Activated B cell treated with CpG ODN at 0.5 μM for 24 hours (primary cell): ENCODE measurements at regions not wholly inside any gene's neighbourhood (a gene's known extent, or its start where the extent isn't known, plus 50 kb on each side); places are given as distances from the start of the nearest gene placed in this dataset.
"Not testable (repeated sequence)": the region's sequence is repeated elsewhere in the genome, so short reads cannot be mapped to it uniquely, and the experiment has no call there.

Experiments used
- ATAC-seq: fragments of 200-7000 bp; cut with Tn5 transposase; one replicate; pipeline ENCODE4 v1.10.0; 2021; ENCODE audit warnings: low read depth, mild to moderate bottlenecking, moderate library complexity
- CTCF ChIA-PET: fragments of 350-600 bp; sonication (Branson Sonifier 250); formaldehyde crosslinking; loops from one replicate; lab custom pipeline; 2021; ENCODE audit warnings: antibody characterized with exemption; lab: Charles Lee
- POLR2A ChIA-PET: fragments of 350-600 bp; sonication (Branson Sonifier 250); formaldehyde crosslinking; loops from one replicate; lab custom pipeline; 2021; ENCODE audit warnings: antibody characterized with exemption; lab: Charles Lee
- DNase-seq: peaks from one replicate; pipeline ENCODE4 v3.0.0; 2022
- H3K27ac Mint-ChIP-seq: one replicate; pipeline ENCODE4 v1.8.0; 2020; ENCODE audit warnings: mixed read lengths
- H3K27me3 Mint-ChIP-seq: one replicate; pipeline ENCODE4 v1.8.0; 2021; ENCODE audit warnings: mixed read lengths
- H3K36me3 Mint-ChIP-seq: one replicate; pipeline ENCODE4 v1.8.0; 2021; ENCODE audit warnings: low read depth, mixed read lengths
- H3K4me1 Mint-ChIP-seq: one replicate; pipeline ENCODE4 v1.8.0; 2021; ENCODE audit warnings: mixed read lengths
- H3K4me3 Mint-ChIP-seq: one replicate; pipeline ENCODE4 v1.8.0; 2020; ENCODE audit warnings: mild to moderate bottlenecking, mixed read lengths
- H3K9me3 Mint-ChIP-seq: one replicate; pipeline ENCODE4 v1.8.0; 2020; ENCODE audit warnings: mixed read lengths
- CTCF ChIP-seq: fragments of 200-600 bp; IDR thresholded peaks from one replicate; pipeline ENCODE4 v1.8.0; 2022; ENCODE audit warnings: antibody characterized with exemption, mild to moderate bottlenecking
- intact Hi-C: fragments of 100-400 bp; cut with micrococcal nuclease; formaldehyde crosslinking; loops from one replicate; pipeline ENCODE4 v1.15.1; 2024

- DNase-seq: no peak
- Mint-ChIP-seq H3K4me3 (no peak overlapping the region), H3K4me1 (no peaks in the 10 kb centered on the region), H3K27me3 (no peaks in the 10 kb centered on the region), H3K36me3 (no peaks in the 10 kb centered on the region), H3K9me3 (peaks cover 10% of the 10 kb centered on the region), H3K27ac (no peak overlapping the region)
- no peak for TF ChIP-seq CTCF
- ChIA-PET POLR2A (no interaction called here), CTCF (no interaction called here)
- intact Hi-C loops: no loop called here
- no peak for ATAC-seq
Measured at GRCh38 chr12:59344224-59344623, 251.6 kb upstream of the SLC16A7 start.

- Mint-ChIP-seq H3K4me1 (no peaks in the 10 kb centered on the region), H3K4me3 (no peak overlapping the region), H3K27ac (no peak overlapping the region), H3K27me3 (no peaks in the 10 kb centered on the region), H3K9me3 (no peaks in the 10 kb centered on the region), H3K36me3 (no peaks in the 10 kb centered on the region)
- no peak for ATAC-seq
- TF ChIP-seq CTCF: no peak
- no peak for DNase-seq
- CTCF ChIA-PET: no interaction called here
- intact Hi-C loops: no loop called here
- POLR2A ChIA-PET: no interaction called here
Measured at GRCh38 chr12:59329462-59329861, 266.4 kb upstream of the SLC16A7 start.

- DNase-seq, H3K27me3 Mint-ChIP-seq, H3K36me3 Mint-ChIP-seq, H3K4me1 Mint-ChIP-seq, ATAC-seq, POLR2A ChIA-PET, H3K4me3 Mint-ChIP-seq, H3K9me3 Mint-ChIP-seq, CTCF ChIA-PET, H3K27ac Mint-ChIP-seq, intact Hi-C loops: not testable (repeated sequence)
Measured at GRCh38 chr12:59328395-59329075, 267.3 kb upstream of the SLC16A7 start.

GRCh38 chr12:59326457-59326856 is 269.4 kb upstream of the SLC16A7 start:
- POLR2A ChIA-PET, H3K27me3 Mint-ChIP-seq, CTCF ChIA-PET, H3K4me1 Mint-ChIP-seq, ATAC-seq, intact Hi-C loops, H3K9me3 Mint-ChIP-seq, DNase-seq, H3K36me3 Mint-ChIP-seq, H3K4me3 Mint-ChIP-seq, H3K27ac Mint-ChIP-seq: not testable (repeated sequence)

- intact Hi-C loops: no loop called here
- CTCF ChIA-PET: no interaction called here
- TF ChIP-seq CTCF: no peak
- DNase-seq: no peak
- Mint-ChIP-seq H3K27ac (no peak overlapping the region), H3K4me1 (no peaks in the 10 kb centered on the region), H3K36me3 (no peaks in the 10 kb centered on the region), H3K4me3 (no peak overlapping the region), H3K9me3 (no peaks in the 10 kb centered on the region), H3K27me3 (no peaks in the 10 kb centered on the region)
- ATAC-seq: no peak
- POLR2A ChIA-PET: no interaction called here
Measured at GRCh38 chr12:59322473-59322872, 273.4 kb upstream of the SLC16A7 start.

- H3K27me3 Mint-ChIP-seq: no peaks in the 10 kb centered on the region
- no peak for ATAC-seq
- ChIA-PET CTCF (no interaction called here), POLR2A (no interaction called here)
- DNase-seq: no peak
- H3K27ac Mint-ChIP-seq: no peak overlapping the region
- no peaks in the 10 kb centered on the region for H3K4me1 Mint-ChIP-seq
- intact Hi-C loops: no loop called here
- no peaks in the 10 kb centered on the region for H3K9me3 Mint-ChIP-seq
- no peak overlapping the region for H3K4me3 Mint-ChIP-seq
- no peak for TF ChIP-seq CTCF
- no peaks in the 10 kb centered on the region for H3K36me3 Mint-ChIP-seq
Measured at GRCh38 chr12:59321278-59321677, 274.6 kb upstream of the SLC16A7 start.
